HEK293 (cell line): ENCODE measurements at regions not wholly inside any gene's neighbourhood (a gene's known extent, or its start where the extent isn't known, plus 50 kb on each side); places are given as distances from the start of the nearest gene placed in this dataset.

ENCODE experiments used
- ZBTB20 ChIP-seq: fragments of 450-650 bp; formaldehyde crosslinking; IDR thresholded peaks from 2 replicates; pipeline ENCODE4 v1.5.1; 2016; ENCODE audit warnings: missing biosample characterization, missing genetic modification characterization
- ZBTB48 ChIP-seq: fragments of 450-650 bp; formaldehyde crosslinking; IDR thresholded peaks from 2 replicates; pipeline ENCODE4 v1.5.1; 2016; ENCODE audit warnings: missing biosample characterization, missing genetic modification characterization
- ZBTB7A ChIP-seq: fragments of 450-650 bp; formaldehyde crosslinking; IDR thresholded peaks from 2 replicates; pipeline ENCODE4 v1.5.1; 2016; ENCODE audit warnings: low read depth, missing biosample characterization, missing genetic modification characterization

DNA sequence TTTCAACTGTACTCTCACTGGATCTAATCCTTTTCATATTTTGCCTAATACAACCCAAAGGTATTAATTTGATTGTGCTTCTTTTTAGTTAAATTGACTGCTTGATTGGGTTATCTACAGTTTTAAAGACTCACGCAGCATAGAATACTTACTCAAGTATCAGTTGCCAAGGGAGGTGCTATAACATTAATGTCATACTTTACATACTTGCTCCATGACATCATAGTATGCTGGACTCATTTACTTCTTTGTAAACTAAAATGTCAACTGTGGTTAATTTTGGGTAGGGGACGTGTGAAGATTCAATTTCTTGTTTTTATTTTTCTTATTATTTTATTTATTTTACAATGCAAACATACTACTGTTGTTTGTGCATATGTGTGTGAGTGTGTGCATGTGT lies 716.2 kb upstream of the VRK2 start:
- no peak for TF ChIP-seq ZBTB7A (tag by site-specific recombination)
- no peak for TF ChIP-seq ZBTB48
- TF ChIP-seq ZBTB20 (tag by site-specific recombination), result no peak
